ENCODE measurements at regions not wholly inside any gene's neighbourhood (a gene's known extent, or its start where the extent isn't known, plus 50 kb on each side); places are given as distances from the start of the nearest gene placed in this dataset.

DNA sequence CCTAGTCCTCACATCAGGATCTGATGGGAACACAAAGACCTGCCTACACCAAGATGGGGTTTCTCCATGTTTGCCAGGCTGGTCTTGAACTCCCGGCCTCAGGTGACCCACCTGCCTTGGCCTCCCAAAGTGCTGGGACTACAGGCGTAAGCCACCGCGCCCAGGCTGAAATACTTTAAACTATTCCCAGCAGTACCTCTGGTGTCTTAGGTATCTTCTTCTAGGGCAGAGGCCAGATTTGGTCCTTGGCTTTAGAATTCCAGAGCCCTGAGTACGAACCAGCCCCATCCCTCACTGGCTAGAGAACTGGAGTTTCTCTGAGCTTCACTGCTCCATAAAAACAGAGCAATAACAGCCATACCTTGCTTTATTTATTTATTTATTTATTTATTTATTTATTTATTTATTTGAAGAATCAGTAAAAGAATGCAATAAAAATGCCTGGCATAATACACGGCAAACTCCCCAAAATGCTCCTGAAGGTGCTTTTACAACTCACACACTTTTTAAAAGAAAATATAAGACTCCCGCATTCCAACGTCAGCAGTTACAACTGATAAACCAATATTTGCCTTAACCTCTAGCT, 312.1 kb downstream of the TFAP2C start:
- Histone ChIP-seq H3K36me3 (ENCODE audit: control insufficient read depth, insufficient read depth, low read length) (no peaks in the 10 kb centered on the region), H3K27me3 (ENCODE audit: control insufficient read depth, insufficient read depth, low read length) (peaks cover 10% of the 10 kb centered on the region), H3K4me3 (ENCODE audit: low read depth, low read length) (no peak overlapping the region)
- no peak for DNase-seq (ENCODE audit: low read depth)
- TF ChIP-seq, protein P1, sequence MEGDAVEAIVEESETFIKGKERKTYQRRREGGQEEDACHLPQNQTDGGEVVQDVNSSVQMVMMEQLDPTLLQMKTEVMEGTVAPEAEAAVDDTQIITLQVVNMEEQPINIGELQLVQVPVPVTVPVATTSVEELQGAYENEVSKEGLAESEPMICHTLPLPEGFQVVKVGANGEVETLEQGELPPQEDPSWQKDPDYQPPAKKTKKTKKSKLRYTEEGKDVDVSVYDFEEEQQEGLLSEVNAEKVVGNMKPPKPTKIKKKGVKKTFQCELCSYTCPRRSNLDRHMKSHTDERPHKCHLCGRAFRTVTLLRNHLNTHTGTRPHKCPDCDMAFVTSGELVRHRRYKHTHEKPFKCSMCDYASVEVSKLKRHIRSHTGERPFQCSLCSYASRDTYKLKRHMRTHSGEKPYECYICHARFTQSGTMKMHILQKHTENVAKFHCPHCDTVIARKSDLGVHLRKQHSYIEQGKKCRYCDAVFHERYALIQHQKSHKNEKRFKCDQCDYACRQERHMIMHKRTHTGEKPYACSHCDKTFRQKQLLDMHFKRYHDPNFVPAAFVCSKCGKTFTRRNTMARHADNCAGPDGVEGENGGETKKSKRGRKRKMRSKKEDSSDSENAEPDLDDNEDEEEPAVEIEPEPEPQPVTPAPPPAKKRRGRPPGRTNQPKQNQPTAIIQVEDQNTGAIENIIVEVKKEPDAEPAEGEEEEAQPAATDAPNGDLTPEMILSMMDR (IDR thresholded peaks at IDR 0.05; ENCODE audit: insufficient read depth, low read depth, low read length): no peak
- CTCF ChIA-PET: interaction anchor here (0.6 to 1.2 kb wide), 2 partner anchors 98 to 311 kb away, joined by 3 to 4 read pairs; no protein-coding TSS in a partner anchor
- POLR2A ChIA-PET: no interaction called here

DNA sequence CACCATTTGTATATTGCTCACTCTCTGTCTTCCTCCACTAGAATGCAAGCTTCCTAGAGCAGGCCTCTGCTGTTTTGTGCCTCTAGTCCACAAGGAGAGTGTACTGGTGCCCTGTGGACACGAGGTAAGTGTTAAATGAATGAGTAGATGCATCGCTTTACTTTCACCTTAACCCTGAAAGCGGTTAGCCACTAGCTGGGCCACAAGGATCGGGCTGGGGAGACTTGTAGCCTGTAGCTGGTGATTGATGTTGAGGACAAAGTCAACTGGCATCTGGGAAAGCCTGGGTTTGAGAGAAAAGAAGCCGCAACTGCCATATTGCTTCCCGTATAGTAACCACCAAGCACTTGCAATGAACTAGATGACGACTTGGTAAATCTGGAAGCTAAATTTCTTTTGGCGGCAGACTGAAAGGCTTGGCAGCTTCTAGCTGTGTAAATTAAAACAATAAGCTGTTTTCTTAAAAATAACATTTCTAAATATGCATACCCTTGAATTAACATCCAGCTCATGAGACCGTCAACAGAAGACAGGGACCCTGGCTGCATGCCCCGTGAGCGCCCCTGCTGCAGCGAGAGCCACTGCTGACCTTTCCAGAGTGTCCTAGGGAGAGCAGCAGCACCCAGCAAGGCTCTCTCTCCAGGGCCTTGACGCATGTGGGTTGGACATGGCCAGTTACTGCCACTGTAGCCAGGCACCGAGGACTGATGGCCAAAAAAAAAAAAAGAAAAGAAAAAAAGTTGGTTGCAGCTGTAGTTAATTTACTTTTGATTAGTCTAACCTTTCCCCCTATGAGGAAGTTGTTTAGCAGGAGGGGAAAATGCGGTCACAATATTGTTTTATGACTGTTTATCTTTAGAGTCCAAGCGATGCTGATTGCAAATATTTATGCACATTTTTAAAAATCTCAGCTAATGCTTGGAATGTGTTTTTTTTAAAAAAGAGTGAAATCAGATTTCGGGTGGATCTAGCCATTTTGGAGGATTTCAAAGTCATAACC, 315.1 kb downstream of the TFAP2C start:
- ChIA-PET POLR2A (no interaction called here), CTCF (interaction anchor here (0.6 to 2.4 kb wide), 4 partner anchors 10 to 394 kb away, joined by 3 to 8 read pairs (median 4); no protein-coding TSS in a partner anchor)
- H3K4me3 ChIP-seq (ENCODE audit: low read depth, low read length): no peak overlapping the region
- no peaks in the 10 kb centered on the region for H3K36me3 ChIP-seq (ENCODE audit: control insufficient read depth, insufficient read depth, low read length)
- H3K27me3 ChIP-seq (ENCODE audit: control insufficient read depth, insufficient read depth, low read length): peaks cover 18% of the 10 kb centered on the region
- DNase-seq (ENCODE audit: low read depth): peak; percentile 47
- TF ChIP-seq, protein P1 (IDR thresholded peaks at IDR 0.05; ENCODE audit: insufficient read depth, low read depth, low read length): no peak

DNA sequence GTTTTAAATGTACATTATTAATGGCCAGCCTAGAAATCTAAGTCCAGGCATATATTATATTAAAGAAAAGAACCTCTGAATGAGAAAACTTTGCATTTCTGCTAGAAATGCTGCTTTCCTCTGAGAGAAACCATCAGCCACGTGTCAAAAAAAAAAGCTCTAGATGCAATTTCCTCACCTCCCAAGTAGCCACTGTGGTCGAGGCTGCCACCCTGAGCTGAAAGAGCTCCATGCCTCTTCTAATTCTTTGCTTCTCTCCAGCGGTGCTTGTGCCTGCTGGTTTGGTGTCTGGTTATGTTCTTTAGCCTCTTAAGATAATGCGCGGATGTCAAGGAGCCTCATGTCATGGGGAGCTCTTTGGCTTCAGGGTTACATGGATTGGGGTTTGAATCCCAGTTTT, 316.0 kb downstream of the TFAP2C start:
- TF ChIP-seq, protein P1 (IDR thresholded peaks at IDR 0.05; ENCODE audit: insufficient read depth, low read depth, low read length): 0 out of 2 replicates have a peak, but pooled peaks have one; percentile 25
- ChIA-PET POLR2A (no interaction called here), CTCF (interaction anchor here (0.6 to 2.4 kb wide), 3 partner anchors 9 to 395 kb away, joined by 3 to 8 read pairs (median 5); no protein-coding TSS in a partner anchor)
- H3K27me3 ChIP-seq (ENCODE audit: control insufficient read depth, insufficient read depth, low read length): peaks cover 19% of the 10 kb centered on the region
- DNase-seq (ENCODE audit: low read depth): no peak
- no peaks in the 10 kb centered on the region for H3K36me3 ChIP-seq (ENCODE audit: control insufficient read depth, insufficient read depth, low read length)
- no peak overlapping the region for H3K4me3 ChIP-seq (ENCODE audit: low read depth, low read length)

DNA sequence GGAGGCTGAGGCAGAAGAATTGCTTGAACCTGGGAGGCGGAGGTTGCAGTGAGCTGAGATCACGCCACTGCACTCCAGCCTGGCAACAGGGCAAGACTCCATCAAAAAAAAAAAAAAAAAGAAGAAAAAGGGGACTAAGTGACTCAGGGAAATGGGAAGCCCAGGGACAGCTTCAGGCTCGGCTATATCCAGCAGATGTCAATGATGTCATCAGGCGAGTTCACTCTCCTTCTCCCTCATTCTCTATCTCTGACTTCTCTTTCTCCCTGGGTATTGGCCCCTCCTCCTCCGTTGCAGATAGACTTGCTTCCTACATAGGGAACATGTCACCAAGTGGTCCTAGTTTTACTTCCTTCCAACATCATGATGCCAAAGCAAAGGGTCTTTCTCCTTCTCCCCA, 316.8 kb downstream of the TFAP2C start:
- TF ChIP-seq, protein P1 (IDR thresholded peaks at IDR 0.05; ENCODE audit: insufficient read depth, low read depth, low read length): no peak
- Histone ChIP-seq H3K36me3 (ENCODE audit: control insufficient read depth, insufficient read depth, low read length) (no peaks in the 10 kb centered on the region), H3K4me3 (ENCODE audit: low read depth, low read length) (no peak overlapping the region), H3K27me3 (ENCODE audit: control insufficient read depth, insufficient read depth, low read length) (peaks cover 16% of the 10 kb centered on the region)
- ChIA-PET CTCF (no interaction called here), POLR2A (no interaction called here)
- DNase-seq (ENCODE audit: low read depth): no peak

DNA sequence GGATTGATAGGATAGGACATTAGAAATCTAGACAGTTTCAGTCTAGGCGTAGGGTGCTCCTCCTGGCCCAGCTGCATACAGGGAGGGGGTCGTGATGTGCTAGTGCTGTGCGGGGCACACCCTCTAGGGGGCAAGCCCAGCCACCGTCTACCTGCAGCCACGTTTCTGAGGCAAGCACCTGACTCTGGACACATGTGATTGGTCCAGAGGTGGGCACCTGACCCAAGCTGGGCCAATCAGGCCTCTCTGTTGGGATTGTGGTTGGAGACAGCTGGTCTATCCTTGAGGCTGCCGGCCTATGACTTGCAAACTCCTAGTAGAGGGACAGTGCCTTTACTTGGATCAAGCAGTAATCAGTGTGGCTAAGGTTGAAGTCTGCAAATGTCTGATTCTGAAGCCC, 317.1 kb downstream of the BMP7 start:
- peaks cover 22% of the 10 kb centered on the region for H3K27me3 ChIP-seq (ENCODE audit: control insufficient read depth, insufficient read depth, low read length)
- POLR2A ChIA-PET: no interaction called here
- H3K4me3 ChIP-seq (ENCODE audit: low read depth, low read length): no peak overlapping the region
- no peaks in the 10 kb centered on the region for H3K36me3 ChIP-seq (ENCODE audit: control insufficient read depth, insufficient read depth, low read length)
- DNase-seq (ENCODE audit: low read depth): no peak
- CTCF ChIA-PET: no interaction called here
- TF ChIP-seq, protein P1 (IDR thresholded peaks at IDR 0.05; ENCODE audit: insufficient read depth, low read depth, low read length): no peak
